ENCODE measurements at regions not wholly inside any gene's neighbourhood (a gene's known extent, or its start where the extent isn't known, plus 50 kb on each side); places are given as distances from the start of the nearest gene placed in this dataset.

DNA sequence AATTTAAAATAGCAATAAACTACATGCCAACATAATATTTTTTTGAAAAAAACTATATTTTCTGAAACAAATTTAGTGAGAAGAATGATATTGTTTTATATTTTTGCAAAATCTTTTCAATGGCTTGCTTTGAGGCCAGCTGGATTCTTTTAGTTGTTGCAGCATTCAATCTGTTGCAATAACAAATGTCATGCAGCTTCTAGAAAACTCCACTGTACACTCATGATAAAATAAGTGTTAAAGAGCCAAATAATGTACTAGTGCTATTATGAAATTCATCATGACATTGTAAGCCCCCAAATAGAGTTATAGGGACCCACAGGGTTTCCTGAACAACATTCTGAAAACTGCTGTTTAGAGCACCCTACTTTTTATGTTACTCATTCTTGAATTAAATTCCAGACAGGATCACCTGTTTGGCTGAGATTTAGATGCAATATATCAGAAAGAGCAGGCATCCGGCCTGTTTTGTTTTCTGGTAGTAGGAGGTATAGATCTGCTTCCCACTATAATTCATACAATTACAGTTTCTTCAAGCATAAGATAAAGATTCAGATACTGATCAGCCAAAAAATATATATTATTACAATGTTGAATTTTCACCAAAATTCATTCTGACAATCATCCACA is 703.0 kb upstream of the ZNF385D start:
- Histone ChIP-seq H3K4me3 (no peak overlapping the region), H3K27ac (no peak overlapping the region)
- DNase-seq (ENCODE audit: low spot score) = no peak
- TF ChIP-seq, protein P1, sequence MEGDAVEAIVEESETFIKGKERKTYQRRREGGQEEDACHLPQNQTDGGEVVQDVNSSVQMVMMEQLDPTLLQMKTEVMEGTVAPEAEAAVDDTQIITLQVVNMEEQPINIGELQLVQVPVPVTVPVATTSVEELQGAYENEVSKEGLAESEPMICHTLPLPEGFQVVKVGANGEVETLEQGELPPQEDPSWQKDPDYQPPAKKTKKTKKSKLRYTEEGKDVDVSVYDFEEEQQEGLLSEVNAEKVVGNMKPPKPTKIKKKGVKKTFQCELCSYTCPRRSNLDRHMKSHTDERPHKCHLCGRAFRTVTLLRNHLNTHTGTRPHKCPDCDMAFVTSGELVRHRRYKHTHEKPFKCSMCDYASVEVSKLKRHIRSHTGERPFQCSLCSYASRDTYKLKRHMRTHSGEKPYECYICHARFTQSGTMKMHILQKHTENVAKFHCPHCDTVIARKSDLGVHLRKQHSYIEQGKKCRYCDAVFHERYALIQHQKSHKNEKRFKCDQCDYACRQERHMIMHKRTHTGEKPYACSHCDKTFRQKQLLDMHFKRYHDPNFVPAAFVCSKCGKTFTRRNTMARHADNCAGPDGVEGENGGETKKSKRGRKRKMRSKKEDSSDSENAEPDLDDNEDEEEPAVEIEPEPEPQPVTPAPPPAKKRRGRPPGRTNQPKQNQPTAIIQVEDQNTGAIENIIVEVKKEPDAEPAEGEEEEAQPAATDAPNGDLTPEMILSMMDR (IDR thresholded peaks at IDR 0.05) = no peak

DNA sequence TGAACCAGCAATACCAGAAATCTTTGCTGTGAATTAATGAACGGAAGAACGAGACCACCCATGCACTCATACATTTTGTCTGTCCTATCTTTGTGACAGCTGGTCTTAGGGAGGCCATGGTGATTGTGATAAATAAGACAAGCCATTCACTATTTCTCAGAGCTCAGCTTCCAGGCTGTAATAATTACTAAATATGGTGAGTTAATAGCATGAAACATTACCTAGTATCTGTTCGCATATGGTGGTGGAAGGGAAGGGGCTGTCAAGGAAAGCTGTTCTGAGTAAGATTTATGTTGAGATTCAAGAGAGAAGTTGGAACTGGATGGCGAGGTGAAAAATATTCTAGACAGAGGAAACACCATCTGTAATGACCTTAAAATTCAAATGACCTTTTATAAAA is 719.0 kb upstream of the ZNF385D start:
- Histone ChIP-seq H3K4me3 (no peak overlapping the region), H3K27ac (no peak overlapping the region)
- TF ChIP-seq, protein P1 (IDR thresholded peaks at IDR 0.05) = no peak
- DNase-seq (ENCODE audit: low spot score) = no peak

DNA sequence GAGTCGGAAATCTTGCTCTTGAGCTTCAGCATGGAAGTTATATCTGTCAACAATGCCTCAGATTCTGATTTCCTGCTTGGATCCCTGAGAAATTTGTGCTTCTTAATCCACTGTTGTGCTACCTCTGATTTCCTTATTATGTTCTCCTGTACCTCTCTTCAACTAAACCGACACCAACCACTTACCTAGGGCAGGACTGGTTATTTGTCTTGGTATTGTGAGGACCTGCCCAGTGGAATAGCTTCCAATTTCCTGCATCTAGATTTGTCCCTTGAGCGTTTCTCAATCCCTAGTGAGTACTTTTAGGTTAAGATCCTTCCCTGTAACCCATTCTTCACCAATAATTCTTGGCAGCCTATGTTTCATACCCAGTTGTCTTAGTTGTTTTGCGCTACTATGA is 720.5 kb upstream of the ZNF385D start:
- no peak overlapping the region for H3K27ac ChIP-seq
- DNase-seq (ENCODE audit: low spot score) = no peak
- no peak overlapping the region for H3K4me3 ChIP-seq
- TF ChIP-seq, protein P1 (IDR thresholded peaks at IDR 0.05) = no peak

DNA sequence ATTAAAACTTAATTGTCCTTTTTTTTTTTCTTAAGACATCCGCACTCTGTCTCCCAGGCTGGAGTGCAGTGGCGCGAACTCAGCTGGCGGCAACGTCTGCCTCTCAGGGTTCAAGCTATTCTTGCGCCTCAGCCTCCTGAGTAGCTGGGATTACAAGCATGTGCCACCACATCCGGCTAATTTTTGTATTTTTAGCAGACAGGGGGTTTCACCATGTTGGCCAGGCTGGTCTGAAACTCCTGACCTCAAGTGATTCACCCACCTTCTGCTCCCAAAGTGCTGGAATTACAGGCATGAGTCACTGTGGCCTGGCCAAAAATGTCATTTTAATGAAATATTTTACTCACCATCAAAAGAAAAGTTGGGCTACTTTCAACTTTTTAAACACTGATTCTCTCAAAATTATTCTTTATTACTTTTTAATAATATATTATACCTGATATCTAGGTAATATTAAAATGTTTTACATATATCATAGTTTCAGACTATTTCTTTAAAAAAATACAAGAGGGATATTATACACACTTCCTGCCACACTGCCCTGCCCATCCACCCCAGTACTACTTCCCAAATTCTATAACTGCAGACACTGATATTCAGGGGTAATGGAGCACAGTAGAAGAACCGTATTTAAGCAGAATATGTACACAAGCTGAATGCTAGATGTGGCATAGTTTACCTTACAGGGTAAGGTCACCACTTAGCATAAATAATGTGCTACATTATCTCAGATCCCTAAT is 723.9 kb upstream of the ZNF385D start:
- TF ChIP-seq, protein P1 (IDR thresholded peaks at IDR 0.05) = no peak
- no peak for DNase-seq (ENCODE audit: low spot score)
- no peak overlapping the region for H3K27ac ChIP-seq
- no peak overlapping the region for H3K4me3 ChIP-seq

DNA sequence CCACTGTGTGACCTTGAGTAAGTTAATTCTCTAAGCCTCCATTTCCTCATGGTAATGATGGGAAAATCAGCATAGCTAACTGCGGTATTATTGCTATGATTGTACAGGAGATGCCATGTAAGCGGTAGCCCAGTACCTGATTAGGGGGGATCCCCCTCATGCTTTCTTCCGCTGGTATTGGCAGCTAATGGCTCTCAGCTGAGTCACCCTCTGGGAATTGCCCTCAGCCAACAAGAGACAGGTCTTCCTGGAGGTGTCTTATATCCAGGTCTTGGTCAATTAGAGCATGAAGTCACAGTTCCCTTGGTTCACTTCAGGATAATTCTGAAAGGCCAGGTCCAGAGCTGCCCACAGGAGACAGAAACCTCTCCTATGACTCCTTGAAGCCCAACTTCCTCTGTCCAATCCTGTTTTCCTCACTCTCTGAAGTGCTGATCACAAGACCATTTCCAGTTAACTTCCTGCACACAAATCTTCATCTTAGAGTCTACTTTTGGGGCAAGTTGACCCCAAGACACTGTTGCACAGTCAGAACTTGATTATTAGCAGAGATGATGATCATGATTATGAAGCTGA is 724.7 kb upstream of the ZNF385D start:
- Histone ChIP-seq H3K27ac (no peak overlapping the region), H3K4me3 (no peak overlapping the region)
- TF ChIP-seq, protein P1 (IDR thresholded peaks at IDR 0.05) = no peak
- no peak for DNase-seq (ENCODE audit: low spot score)

DNA sequence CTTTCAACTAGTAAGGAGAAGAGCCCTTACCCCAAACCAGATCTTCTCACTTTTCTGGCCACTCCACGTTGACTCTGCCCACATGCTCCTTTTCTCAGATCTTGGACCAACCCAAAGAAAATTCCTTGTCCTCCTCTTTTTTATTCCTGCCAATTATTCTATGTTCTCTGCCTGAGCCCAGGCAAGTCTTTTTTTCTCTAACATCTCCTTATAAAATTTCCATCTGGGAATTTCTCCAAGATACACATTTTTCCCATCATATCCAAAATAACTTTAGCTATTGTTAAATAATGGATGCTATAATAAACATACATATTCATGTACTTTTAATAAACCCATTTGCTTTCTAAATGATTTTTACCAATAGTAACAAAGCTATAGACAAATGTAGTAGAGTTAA is 726.0 kb upstream of the ZNF385D start:
- no peak overlapping the region for H3K4me3 ChIP-seq
- TF ChIP-seq, protein P1 (IDR thresholded peaks at IDR 0.05) = no peak
- no peak overlapping the region for H3K27ac ChIP-seq
- no peak for DNase-seq (ENCODE audit: low spot score)

DNA sequence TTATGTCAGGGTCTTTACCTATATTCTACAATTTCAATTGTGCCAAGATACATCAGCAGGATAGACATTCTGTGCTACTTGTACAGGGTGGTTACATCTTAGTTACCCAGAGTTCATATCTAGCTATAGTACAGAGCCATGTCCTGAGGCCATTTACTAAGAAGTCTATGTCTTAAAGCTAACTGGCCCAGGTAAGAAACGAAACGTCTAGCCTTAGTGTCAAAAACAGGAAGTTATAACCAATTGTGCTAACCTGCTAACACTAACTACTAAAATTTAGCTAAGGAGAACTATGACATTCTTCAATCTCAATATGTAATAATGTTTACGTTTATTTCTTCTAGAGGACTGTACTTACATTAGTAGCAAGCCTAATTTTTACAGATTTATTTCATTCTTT is 717.2 kb upstream of the UBE2E2 start:
- TF ChIP-seq, protein P1 (IDR thresholded peaks at IDR 0.05) = no peak
- no peak overlapping the region for H3K27ac ChIP-seq
- H3K4me3 ChIP-seq = no peak overlapping the region
- no peak for DNase-seq (ENCODE audit: low spot score)
